ENCODE measurements at regions not wholly inside any gene's neighbourhood (a gene's known extent, or its start where the extent isn't known, plus 50 kb on each side); places are given as distances from the start of the nearest gene placed in this dataset.
A peak's percentile ranks its signal among the peaks of the same experiment; 100 is the strongest.
"Not testable (repeated sequence)": the region's sequence is repeated elsewhere in the genome, so short reads cannot be mapped to it uniquely, and the experiment has no call there.

- no peak for DNase-seq (ENCODE audit: low read depth, low spot score)
These were observed 327.4 kb upstream of the RPS23 start for GRCh38 chr5:82605441-82605973.

GRCh38 chr5:82603033-82603987 lies 325.2 kb upstream of the RPS23 start:
- DNase-seq (ENCODE audit: low read depth, low spot score), result no peak

DNA sequence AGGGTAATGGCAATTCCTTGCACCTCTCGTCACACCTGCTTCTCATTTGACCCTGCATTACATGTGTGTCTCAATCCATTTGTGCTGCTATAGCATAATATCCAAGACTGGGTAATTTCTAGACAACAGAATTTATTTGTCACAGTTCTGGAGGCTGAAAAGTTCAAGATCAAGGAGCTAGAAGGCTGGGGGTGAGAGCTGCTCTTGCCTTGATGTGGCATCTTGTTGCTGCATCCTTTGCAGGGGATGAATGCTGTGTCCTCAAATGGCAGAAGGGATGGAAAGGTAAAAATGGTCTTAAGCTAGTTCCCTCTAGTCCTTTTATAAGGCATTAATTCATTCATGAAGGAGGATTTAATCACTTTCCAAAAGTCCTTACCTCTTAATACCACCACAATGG lies 323.7 kb upstream of the RPS23 start:
- no peak for DNase-seq (ENCODE audit: low read depth, low spot score)

GRCh38 chr5:82601077-82601476 lies 322.9 kb upstream of the RPS23 start:
- no peak for DNase-seq (ENCODE audit: low read depth, low spot score)

DNA sequence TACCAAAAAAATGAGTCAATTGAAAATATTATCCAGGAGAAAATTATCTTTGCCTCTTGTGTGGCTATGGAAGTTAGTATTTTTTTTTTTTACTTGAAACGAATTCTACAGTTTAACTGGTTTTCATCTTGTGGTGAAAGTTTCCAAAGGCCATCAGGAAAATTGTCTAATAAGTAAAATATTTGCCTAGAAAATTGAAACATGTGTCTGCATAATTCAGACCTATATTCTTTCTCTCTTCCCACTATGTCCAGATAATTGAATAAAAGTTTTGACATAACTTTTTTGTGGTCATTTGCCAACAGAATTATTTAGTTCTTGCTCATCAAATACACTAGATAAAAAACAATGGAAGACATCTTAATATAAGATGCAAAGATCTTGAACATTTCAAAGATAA lies 321.5 kb upstream of the RPS23 start:
- DNase-seq (ENCODE audit: low read depth, low spot score), result no peak

GRCh38 chr5:82599030-82599429 lies 320.9 kb upstream of the RPS23 start:
- no peak for DNase-seq (ENCODE audit: low read depth, low spot score)

DNA sequence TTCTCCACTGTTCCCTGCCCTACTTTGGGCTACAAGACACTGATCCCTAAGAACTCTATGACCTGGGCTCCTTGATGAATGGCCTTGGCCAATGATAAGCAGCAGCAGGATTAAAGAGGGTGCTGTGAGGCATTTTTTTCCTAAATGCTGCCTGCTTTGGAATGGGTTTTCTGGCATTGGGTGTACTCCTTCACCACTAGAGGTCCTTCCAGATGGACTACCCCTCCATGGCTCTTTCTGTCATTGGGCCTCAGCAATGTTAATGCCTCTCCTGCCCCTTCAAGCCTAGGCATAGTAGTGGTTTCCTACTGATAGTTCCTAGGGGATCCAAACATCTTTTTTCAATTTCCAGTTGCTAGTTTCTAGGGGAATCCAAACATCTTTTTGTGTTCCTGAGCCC lies 319.3 kb upstream of the RPS23 start:
- peak; percentile 40 for DNase-seq (ENCODE audit: low read depth, low spot score)

GRCh38 chr5:82596451-82596850 lies 318.3 kb upstream of the RPS23 start:
- DNase-seq (ENCODE audit: low read depth, low spot score), result no peak

DNA sequence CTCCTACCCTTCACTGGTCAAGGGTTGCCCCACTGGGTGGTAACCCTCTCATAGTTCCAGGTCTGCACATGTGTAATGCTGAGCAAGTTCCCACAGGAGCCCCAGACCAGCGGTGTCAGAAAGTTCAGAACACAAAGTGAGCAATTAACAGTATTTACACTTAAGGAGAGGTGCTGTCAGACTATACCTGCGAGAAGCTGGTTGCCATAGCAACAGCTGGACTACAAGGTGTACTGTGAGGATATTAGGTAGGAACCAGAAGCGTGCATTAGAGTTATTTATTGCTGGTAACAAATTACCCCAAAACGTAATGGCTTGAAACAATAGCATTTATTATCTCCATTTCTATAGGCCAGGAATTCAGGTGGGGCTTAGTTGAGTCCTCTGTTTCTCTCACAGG lies 317.0 kb upstream of the RPS23 start:
- DNase-seq (ENCODE audit: low read depth, low spot score), result no peak

- DNase-seq (ENCODE audit: low read depth, low spot score), result no peak
These were observed 315.9 kb upstream of the RPS23 start for GRCh38 chr5:82594097-82594496.

DNA sequence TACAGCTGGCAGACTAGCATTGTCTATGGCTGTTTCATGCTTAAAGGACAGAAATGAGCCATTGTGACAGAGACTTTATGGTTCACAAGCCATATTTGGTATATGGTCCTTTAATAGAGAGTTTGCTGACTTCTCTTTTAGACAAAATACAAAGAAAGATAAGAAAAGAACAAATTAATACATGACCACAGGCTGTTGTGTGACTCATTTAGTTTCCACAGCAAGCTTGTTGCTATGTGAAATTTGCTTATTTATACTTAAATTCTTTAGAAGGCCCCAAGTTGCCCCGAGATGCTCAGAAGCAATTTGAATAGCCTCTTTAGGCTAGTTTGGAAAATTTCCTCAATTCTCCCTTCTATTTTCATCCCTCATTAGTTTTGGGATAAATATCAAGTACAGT lies 315.3 kb upstream of the RPS23 start:
- no peak for DNase-seq (ENCODE audit: low read depth, low spot score)

- no peak for DNase-seq (ENCODE audit: low read depth, low spot score)
These were observed 312.9 kb upstream of the RPS23 start for GRCh38 chr5:82591021-82591515.

DNA sequence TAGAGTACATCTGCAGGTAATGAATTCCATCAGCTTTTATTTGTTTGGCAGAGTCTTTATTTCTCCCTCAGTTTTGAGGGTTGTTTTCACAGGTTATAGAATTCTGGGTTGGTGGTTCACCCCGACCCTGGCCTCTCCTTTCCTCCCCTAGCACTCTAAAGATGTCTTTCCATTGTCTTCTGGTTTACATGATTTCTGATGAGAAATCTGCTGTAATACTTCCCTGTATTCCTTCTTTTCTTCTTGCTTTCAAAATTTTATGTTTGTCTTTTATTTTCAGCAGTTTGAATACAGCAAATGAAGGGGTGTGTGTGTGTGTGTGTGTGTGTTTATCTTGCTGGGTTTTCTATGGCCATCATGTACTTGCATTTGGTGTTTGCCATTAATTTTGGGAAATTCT lies 312.0 kb upstream of the RPS23 start:
- DNase-seq (ENCODE audit: low read depth, low spot score), result no peak

DNA sequence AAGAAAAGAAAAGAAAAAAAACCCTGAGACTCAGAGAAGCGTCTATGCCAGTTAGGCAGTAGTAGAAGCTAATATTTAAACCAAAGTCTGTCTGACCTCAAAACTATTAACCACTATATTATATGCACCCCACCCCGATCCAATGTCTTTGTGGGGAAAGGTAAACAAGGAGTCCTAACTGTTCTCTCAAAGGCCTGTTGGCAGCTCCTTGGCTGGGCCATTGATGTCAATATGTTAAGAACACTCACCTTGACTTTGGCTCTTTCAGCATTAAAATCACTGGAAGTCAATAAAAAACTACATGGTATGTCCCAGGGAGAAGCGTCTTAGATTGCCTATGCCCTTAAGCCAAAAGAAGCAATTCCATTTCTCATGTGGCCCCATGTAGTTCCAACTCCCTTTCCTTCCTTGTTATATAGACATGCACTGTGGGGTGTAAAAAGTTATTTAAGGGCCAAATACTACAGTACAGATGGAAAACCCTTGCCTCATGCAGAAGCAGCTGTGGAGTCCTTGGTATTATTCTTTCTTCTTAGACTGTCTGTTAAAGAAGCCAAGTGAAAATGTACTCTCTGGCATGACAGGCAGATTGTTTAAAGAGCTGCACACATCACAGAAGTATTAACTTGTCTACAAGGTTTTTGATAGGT lies 308.6 kb upstream of the RPS23 start:
- DNase-seq (ENCODE audit: low read depth, low spot score), result no peak

DNA sequence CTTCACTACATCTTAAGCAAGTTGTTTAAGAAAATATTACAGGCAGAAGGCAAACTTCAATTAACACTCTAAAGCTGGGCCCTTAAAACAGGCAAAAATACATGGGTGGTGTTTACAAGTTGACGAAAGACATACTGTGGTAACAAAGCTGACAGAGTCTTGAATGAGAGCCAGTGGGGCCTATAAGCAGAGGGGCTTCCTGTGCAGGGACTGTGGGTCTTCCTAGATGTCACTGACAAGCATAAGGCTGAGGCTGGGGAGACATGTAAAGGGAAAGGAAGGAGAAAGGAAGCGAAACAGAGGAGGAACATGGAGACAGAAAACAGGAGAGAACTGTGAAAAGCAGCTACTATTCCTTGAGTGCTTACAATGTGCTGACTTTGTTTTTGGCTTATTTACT lies 308.0 kb upstream of the RPS23 start:
- DNase-seq (ENCODE audit: low read depth, low spot score), result no peak

DNA sequence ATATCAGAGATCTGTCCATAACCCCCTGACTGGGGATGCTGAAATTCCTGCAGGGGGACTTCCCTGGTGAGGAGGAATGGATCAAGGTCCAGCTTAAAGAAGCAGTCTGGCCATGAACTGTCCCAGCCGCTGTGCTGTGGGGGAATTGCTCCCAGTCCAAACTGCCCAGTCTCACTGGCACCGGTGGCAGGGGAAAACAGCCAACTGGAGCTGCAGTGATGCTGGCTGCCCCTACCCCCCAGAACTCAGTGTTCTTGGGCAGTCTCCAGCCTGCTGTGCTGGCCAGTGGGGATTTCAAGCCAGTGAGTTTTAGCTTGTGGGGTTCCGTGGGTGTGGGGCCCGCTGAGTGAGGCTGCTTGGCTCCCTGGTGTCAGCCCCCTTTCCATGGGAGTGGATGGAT lies 306.5 kb upstream of the RPS23 start:
- no peak for DNase-seq (ENCODE audit: low read depth, low spot score)

GRCh38 chr5:82583331-82583730 lies 305.2 kb upstream of the RPS23 start:
- not testable (repeated sequence) for DNase-seq (ENCODE audit: low read depth, low spot score)

DNA sequence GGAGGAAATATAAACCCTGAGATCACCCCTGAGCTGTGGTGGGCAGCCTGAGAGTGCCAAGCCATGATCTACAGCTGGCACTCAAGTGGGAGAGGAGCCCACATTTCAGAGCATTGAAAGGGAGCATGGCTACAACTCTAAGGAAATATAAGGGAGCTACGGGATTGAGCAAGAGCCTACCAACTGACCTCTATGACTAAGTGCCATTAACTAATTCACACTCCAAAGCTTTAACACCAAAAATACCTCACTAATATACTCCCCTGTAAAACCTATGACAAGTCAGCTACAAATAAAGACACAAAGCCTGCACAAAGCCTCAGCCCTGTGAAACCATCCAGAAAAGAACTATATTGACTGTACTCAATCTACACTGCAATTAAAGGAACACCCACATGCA lies 286.8 kb upstream of the RPS23 start:
- DNase-seq (ENCODE audit: low read depth, low spot score), result no peak

- no peak for DNase-seq (ENCODE audit: low read depth, low spot score)
These were observed 285.6 kb upstream of the RPS23 start for GRCh38 chr5:82563745-82564144.

- no peak for DNase-seq (ENCODE audit: low read depth, low spot score)
These were observed 284.6 kb upstream of the RPS23 start for GRCh38 chr5:82562696-82563240.

DNA sequence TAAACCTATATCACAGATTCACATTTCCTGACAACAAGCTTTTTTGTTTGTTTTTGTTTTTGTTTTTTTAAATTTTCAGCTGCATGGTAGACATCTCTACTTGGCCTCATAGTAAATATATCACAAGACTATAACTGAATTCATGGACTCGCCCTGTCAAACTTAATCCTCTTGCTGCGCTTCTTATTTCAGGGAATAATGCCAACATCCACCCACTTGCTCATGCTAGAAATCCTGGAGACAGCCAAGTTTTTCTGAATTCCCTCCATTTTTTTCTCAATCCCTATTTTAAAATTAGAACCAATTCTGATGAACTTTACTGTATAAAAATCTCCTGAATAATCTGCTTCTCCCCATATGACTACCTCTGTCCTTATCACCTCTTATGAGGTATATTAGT lies 283.6 kb upstream of the RPS23 start:
- DNase-seq (ENCODE audit: low read depth, low spot score), result no peak

- no peak for DNase-seq (ENCODE audit: low read depth, low spot score)
These were observed 282.8 kb upstream of the RPS23 start for GRCh38 chr5:82560969-82561368.
